SKM-1 treated with dmso at 0.1 percent for 144 hours (cell line): ENCODE measurements at regions not wholly inside any gene's neighbourhood (a gene's known extent, or its start where the extent isn't known, plus 50 kb on each side); places are given as distances from the start of the nearest gene placed in this dataset.
"Not testable (repeated sequence)": the region's sequence is repeated elsewhere in the genome, so short reads cannot be mapped to it uniquely, and the experiment has no call there.

Source experiments
- DNase-seq: peaks from one replicate; lab custom pipeline; 2025; ENCODE audit not compliant: unreplicated experiment; lab: John Stamatoyannopoulos, UW

DNA sequence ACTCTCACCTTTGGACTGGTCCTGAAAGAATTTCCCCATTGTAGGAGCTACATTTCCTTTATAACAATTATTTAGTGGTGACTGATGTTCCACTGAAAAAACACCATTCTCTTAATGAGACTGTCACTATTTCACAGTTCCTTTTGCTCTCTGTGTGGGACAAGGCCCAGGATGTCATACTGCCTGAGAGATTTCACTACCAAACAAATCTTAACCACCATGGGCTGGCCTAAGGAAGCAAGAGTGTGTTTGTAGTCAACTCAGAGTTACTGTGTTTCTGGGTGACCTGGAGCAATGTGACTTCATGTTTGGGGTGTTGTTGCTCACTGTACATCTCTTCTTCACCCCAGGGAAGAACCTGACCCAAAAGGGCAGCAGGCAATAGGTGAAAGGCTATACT lies 50.1 kb upstream of the ZNF608 start:
- no peak for DNase-seq

DNA sequence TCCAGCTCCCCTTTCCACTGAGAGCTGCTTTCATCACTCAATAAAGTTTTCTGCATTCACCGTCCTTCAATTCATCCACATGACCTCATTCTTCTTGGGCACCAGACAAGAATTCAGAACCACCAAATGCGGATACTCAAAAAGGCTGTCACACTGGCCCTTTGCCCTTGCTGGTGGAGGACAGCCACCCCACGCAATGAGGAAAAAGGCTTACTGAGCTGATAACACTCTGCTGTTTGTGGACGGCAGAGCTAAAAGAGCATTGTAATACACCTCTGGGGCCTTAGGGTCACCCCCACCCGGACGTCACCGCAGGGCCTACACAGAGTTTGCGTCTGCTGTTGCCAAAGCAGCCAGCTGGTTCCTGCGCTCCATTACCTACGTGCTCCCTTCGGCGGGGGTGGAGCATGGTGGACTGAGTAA lies 51.2 kb upstream of the ZNF608 start:
- DNase-seq, result no peak

DNA sequence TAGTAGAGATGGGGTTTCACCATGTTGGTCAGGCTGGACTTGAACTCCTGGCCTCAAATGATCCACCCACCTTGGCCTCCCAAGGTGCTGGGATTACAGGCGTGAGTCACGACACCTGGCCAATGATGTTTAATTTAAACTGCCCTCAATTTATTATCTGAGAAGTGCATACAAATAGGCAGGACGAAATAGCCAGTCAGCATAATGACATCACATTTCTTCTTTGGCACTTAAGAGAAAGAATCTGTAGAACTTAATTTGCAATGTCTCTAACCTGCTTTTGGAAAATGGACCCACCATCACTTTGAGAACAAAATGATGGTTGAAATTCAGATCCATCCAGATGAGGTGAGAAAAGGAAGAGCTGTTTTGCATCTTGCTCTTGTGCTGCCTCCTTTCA lies 52.5 kb upstream of the ZNF608 start:
- DNase-seq, result no peak

DNA sequence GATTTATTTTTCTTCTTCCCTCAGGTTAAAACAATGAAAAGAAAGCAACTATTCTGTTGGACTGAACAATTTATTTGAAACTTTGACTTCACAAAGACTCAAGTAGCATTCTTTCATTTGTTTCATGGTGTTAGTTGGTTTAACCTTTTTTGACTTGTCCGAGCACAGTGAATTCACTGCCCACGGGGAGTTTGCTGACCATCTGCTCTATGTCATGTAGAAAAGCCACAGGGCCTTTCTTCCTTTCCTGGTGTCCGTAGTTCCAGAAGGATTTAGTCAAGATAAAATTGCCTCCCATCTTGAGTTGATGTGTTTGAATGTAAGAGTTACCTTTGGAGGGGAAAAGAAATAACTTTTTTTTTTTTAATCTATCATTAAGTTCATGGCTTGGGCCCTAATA lies 55.1 kb upstream of the ZNF608 start:
- DNase-seq, result no peak

DNA sequence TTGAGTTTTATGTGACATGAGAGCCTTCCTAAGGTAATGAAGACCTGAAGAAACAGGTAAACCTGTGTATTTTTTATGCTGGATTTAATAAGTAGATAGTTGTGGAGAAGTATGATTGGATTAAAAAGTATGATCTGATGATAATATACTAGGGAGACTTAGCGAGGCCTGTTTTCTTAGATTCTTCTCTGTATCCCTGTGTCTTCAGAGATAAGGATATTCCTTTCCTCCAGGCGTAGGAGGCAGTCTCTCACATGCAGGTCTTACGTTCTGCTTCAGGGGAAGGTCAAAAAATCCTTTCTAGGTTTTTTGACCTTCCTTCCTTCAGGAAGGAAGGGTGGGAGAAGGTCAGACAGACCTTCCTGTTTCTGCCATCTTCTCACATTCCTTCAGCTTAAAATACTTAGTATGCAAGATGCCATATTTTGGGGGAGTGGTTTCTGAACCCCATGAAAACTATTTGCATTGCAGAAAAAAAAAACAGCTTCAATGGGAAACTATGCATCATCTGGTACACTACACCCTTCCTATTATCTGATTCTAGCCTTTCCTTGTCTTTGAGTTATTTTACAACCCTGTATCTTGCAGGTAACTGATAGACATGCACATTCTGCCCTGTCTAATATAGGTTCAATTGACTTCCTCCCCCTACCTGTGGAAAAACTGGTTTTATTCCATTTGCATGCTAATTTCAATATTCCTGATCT lies 57.3 kb upstream of the ZNF608 start:
- no peak for DNase-seq

DNA sequence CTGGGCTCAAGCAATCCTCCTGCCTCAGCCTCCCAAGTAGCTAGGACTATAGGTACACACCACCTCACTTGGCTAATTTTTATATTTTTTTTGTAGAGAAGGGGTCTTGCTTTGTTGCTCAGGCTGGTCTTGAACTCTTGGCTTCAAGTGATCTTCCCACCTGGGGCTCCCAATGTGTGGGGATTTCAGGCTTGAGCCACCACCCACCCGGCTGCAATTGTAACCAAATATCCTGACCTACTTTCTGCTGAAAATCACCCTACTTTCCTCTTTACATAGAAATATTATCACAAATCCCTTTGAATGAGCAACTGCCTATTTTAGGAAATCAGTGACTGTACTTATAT lies 59.6 kb upstream of the ZNF608 start:
- no peak for DNase-seq

DNA sequence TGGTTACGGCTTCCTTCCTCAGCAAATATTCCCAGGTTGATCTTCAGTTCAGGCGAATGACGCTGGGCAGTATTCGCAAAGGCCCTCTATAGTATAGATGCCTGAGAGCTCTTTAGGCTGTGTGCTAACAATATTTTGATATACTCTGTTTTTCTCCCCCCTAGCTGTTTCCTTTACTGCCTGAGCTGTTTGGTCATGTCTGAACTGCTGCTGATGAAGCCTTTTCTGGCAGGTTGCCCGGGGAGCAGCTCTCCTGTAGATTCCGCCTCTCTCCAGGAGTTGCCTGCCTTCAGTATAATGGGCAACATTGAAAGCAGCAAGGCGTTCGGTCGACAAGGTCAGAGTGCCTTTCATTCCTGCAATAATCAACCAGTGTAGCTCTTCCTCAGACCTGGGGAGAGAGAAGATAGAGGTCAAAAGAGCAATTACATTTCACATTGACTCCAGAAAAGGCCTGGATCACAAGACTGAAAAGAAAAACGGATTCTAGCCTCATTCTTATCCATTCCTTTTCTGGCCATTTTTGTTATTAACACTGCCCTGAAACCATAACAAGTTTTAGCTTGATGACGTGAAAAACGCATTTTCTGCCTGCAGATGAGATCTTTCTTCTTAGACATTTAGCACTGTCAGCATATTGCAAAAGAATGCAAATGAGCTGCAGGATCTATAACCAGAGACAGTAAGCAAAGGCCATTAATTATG lies 60.1 kb upstream of the ZNF608 start:
- DNase-seq, result no peak

DNA sequence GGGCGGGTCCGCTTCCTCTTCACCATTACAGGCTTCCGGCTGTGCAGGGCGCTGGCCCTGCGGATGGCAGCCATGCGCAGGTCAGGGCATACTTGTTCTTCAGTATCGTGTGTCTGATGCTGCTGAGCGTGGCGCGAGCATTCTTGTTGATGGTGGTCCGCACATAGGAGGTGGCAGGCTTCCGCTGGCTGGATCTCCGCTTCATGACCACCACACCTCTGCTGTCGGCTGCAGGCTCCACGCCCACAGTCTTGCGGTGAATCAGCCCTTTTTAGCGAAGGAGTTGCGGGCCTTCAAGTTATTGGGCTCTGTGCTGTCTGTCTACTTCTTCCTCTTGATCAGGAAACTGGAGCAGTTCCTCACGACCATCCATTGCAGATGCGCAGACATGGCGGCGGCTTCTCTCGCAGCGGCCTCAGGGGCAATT lies 62.4 kb upstream of the ZNF608 start:
- DNase-seq, result no peak

DNA sequence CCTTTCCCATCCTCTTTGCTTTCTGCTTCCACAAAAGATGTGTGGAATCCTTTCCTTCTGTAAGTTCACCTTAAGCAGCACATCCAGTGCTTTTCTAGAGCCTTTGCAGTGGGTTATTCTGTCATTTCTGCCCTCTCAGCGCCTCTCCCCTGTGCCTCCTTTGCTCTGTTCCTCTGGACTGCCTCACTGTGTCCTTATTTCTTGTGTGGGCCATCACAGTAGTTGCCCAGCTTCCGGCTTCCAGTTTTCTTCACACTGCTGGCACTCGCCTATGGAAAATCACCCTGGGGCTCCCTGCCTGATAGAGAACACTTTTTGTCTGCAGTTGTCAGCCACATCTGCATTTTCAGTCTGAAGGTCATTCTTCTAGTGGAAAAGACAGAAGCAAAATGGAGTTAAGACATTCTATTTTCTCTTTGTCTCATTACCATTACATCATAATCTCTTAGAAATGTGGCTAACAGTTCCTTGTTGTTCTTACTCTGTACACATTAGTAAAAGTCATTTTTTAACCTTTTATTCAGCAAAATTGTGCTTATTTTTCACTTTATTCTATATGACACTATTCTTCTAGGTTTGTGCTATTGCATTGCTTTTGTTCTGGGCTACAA lies 64.1 kb upstream of the ZNF608 start:
- DNase-seq, result no peak

DNA sequence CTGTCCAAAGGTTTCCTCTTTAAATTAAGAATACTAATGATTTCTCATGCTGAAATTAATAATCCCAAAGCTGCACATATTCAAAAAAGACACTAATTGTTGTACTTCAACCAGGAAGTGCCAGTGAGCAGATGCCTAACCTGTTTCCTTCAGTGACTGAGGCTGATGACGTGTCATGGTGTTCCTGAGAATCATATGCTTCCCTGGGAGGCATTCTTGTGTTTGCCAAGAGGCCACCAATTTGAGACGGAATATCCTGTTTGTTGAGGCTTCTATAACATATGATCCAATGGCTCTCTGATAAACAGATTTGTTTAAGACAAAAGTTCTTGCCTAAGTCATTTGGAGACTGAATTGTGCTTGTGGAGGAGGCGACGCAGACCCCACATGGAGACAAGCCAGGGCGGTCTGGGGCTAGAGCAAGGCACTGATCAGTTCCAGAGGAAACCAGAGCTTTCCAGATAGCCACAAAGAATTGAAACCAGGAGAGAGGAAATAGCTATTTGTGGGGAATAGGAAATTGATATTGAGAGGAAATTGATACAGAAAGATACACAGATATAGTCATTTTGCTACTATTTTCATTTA lies 66.4 kb upstream of the ZNF608 start:
- no peak for DNase-seq

DNA sequence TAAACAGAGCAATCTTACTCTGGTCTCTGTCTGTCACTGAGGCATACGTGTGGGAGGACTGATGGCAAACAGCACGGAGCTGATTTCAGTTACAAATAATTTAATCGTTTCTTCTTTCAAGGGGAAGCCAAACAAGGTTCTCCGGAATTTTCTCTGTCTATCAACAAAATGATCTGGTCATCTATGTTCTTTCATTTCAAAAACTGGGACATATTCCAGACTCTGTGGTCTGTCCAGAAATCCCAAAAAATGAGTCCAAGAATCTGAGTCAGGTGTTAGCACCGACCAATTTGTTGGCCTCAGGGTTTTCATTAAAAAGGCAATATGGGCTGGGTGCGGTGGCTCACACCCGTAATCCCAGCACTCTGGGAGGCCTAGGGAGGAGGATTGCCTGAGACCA lies 69.9 kb upstream of the ZNF608 start:
- no peak for DNase-seq

DNA sequence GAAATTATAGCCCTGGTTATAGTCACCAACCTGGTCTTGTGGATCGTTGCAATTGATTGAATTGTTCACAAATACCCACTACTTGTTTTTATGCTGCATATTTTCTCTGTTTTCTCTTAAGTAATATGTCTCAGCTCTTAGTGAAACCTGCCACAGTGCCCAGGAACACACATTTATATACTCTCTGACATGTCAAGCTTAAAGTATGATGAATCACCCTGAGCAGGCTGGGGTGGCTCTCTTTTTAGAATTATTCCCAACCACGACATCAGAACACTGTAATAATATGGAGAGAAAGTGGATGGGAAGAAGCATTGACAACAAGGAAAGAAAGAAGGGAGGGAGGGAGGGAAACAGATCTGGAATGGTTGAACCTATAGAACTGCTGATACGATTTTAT lies 72.8 kb upstream of the ZNF608 start:
- no peak for DNase-seq

DNA sequence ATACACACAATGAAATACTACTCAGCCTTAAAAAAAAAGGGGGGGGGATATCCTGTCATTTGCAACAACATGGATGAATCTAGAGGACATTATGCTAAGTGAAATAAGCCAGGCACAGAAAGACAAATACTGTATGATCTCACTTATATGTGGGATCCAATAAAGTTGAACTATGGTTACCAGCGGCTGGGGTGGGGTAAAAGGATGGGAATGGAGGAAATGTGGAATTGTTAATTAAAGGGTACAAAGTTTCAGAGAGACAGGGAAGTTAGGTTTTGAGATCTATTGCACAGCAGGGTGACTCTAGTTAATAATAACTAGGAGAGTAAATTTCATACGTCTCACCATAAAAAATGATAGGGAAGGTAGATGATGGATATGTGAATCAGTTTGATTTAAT lies 76.2 kb upstream of the ZNF608 start:
- DNase-seq, result no peak

DNA sequence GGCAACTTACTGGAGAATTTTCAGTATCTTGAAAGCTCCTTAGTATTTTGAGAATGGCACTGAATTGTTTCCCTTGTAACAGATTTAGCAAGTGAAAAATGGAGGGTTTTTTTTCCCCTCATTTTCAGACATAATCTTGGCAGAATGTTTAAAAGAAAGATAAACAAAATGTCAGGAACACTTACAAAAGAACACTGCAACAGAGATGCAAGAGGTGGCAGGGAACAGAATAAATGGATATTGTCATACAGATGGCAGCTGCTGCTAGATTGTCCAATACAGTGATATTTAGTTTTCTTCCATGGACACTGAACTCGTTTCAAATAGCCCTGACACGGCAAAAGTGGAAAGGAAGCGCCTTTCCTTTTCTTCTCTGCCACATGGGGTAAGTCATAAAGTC lies 76.9 kb upstream of the ZNF608 start:
- DNase-seq, result no peak

DNA sequence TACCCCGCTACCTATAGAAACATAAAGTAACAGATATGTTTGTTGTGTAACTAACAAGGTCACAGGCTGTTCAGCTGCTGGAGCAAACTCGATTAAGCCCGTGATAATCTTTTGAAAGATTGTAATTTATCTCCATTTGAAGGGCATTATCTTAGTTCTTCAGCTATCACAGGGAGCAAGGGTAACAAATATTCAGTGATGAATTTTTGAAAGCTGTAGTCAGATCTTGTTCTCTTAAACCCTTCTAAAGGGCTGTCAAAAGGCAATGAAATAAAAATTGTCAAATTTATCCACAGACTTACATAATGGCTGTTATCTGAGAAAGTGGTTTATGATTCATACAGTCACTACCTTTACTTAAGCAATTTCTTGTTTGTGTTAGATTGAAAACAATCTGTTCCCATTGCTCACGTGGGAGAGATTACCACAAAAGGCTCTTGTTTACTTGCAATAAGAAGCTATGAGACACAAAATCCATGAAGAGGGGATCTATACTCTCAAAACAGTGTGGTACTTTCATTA lies 78.3 kb upstream of the ZNF608 start:
- DNase-seq, result no peak

DNA sequence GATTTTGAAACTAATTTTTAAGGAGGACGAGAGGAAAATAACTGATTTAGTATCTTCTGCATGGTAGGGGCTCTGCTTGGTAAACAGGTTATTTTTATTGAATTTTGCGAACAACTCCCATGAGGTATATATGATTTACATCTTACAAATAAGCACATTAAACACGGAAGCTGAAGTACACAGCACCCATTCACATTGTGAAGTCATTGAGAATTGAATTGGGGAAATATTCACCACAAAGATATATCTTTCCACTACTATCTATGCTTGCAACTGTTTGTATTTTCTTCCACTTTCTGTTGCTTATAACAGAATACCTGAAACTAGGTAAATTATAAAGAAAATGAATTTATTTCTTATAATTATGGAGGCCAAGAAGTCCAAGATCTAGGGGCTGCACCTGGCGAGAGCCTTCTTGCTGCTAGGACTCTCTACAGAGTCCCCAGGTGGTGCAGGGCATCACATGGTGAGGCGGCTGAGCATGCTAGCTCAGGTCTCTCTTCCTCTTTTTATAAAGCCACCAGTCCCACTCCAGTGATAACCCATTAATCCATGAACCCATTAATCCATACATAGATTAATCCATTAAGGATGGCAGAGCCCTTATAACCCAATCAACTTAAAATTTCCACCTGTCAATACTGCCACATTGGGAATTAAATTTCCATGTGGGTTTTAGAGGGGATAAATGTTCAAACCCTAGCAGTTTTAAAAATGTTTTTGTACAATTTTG lies 79.0 kb upstream of the ZNF608 start:
- DNase-seq, result no peak

DNA sequence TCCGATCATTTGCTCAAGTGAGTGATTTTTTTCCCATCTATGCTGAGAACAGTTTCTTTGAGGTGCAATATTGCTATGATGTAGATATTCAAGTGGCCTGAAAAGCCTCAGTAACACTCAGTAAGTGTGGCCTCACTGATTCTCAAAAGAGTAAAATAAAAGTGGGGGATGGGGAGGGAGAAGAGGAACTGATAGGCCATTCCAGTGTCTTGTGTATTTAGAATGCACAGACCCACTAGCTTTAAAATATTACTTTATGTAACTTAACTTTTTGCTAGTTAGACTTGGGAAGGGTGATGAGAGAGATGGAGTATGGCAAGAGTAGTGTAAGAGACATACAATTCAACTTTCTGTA lies 79.5 kb upstream of the ZNF608 start:
- no peak for DNase-seq

DNA sequence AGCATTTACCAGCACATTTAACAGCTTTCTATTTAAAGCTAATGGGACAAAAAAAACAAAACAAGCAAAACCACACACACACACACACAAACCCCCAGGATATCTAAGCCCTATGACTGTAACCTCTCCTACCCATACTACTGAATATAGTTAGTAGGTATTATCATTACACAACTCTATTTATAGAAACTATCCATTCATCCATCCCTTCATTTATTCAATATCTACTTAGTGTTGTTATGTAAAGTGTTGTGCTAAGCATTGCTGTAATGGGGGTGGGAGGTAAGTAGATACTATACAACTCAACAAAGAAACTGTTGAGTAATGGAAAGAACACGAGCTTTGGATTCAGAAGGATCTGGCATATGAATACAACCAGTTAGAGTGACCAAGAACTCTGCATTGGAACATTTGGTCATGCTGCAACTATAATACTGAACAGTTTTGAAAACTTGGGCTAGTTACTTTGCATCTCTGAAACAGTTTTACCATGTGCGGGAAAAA lies 82.3 kb upstream of the ZNF608 start:
- DNase-seq, result no peak

DNA sequence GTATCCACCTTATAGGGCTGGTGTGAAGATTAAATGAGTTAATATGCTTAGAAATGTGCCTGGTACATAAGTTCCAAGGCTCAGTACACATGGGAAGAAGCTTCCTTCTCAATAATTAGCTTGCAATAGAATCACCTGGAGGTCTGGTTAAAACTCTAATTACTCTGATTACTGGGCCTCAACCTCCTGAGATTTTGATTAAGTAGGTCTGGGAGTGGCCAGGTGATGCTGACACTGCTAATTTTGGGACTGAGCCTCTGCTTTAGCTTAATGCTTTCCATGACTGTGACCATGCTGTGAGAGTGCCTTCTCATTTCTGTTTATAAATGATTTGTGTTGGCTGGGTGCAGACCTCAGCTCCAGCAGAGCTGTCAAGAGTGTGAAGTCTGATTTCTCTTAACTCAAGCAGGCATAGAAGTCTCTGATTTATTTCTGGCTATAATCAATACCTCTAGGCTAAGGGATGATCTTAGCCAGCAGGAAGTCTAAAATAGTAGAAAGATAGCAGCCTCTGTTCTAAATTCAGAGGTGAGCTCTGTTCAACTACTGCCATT lies 85.3 kb upstream of the ZNF608 start:
- DNase-seq, result no peak

DNA sequence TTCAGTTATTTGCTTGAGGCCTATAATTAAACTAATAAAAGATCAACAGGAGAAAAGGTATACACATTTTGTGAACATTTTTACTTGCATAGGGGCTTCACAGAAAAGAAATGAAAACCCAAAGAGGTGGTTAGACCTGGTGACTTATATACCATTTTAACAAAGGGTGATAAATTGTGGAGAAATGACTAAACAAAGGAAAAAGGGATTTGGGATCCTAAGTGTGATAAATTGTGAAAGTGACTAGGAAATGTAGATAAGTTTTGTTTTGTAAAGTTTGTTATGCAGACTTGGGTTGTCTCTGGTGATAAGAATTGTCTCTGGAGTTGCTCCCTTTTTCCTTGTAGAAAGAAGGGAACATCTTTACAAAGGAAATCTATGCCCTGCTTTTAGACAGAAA lies 86.1 kb upstream of the ZNF608 start:
- no peak for DNase-seq

DNA sequence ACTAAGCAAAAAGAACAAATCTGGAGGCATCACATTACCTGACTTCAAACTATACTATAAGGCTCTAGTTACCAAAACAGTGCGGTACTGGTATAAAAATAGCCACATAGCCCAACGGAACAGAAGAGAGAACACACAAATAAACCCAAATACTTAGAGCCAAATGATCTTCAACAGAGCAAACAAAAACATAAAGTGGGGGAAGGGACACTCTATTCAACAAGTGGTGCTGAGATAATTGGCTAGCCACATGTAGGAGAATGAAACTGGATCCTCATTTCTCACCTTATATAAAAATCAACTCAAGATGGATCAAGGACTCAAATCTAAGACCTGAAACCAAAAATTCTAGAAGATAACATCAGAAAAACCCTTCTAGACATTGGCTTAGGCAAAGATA lies 89.9 kb upstream of the ZNF608 start:
- not testable (repeated sequence) for DNase-seq
